ENCODE measurements at regions not wholly inside any gene's neighbourhood (a gene's known extent, or its start where the extent isn't known, plus 50 kb on each side); places are given as distances from the start of the nearest gene placed in this dataset.

- Histone ChIP-seq H3K4me1 (ENCODE audit: insufficient read depth, low read length) (no peaks in the 10 kb centered on the region), H3K9me3 (ENCODE audit: insufficient read depth, low read length, severe bottlenecking) (no peaks in the 10 kb centered on the region), H3K4me3 (ENCODE audit: low read depth in 1 of 2, low read length in 2 of 2) (no peak overlapping the region), H4K20me1 (ENCODE audit: insufficient read depth, low read length) (no peaks in the 10 kb centered on the region), H3K27ac (ENCODE audit: low read length) (no peak overlapping the region), H3K36me3 (ENCODE audit: insufficient read depth, low read length) (no peaks in the 10 kb centered on the region), H3K9ac (ENCODE audit: low read depth, low read length) (no peak overlapping the region), H3K27me3 (ENCODE audit: insufficient read depth, low read length, poor library complexity) (no peaks in the 10 kb centered on the region), H2AFZ (ENCODE audit: low read depth, low read length) (no peak overlapping the region), H3K4me2 (ENCODE audit: insufficient read depth, low read length) (no peak overlapping the region), H3K79me2 (ENCODE audit: insufficient read depth, low read length) (no peaks in the 10 kb centered on the region)
- ATAC-seq (ENCODE audit: insufficient read depth, low read depth): no peak
- DNase-seq: no peak
- TF ChIP-seq CTCF (IDR thresholded peaks at IDR 0.05; ENCODE audit: borderline replicate concordance, extremely low read depth, low read length, poor library complexity, severe bottlenecking) (no peak), EZH2 (IDR thresholded peaks at IDR 0.05; ENCODE audit: borderline replicate concordance, low read depth, low read length, severe bottlenecking) (no peak)
Measured at GRCh38 chr10:53022611-53023088, 250.1 kb upstream of the MBL2 start.

GRCh38 chr10:53013201-53013810 is 240.7 kb upstream of the MBL2 start:
- Histone ChIP-seq H3K36me3 (ENCODE audit: insufficient read depth, low read length) (no peaks in the 10 kb centered on the region), H3K79me2 (ENCODE audit: insufficient read depth, low read length) (no peaks in the 10 kb centered on the region), H3K27me3 (ENCODE audit: insufficient read depth, low read length, poor library complexity) (no peaks in the 10 kb centered on the region), H3K9me3 (ENCODE audit: insufficient read depth, low read length, severe bottlenecking) (no peaks in the 10 kb centered on the region), H3K4me3 (ENCODE audit: low read depth in 1 of 2, low read length in 2 of 2) (no peak overlapping the region), H3K4me1 (ENCODE audit: insufficient read depth, low read length) (no peaks in the 10 kb centered on the region), H3K4me2 (ENCODE audit: insufficient read depth, low read length) (no peak overlapping the region), H3K9ac (ENCODE audit: low read depth, low read length) (no peak overlapping the region), H2AFZ (ENCODE audit: low read depth, low read length) (no peak overlapping the region), H3K27ac (ENCODE audit: low read length) (no peak overlapping the region), H4K20me1 (ENCODE audit: insufficient read depth, low read length) (no peaks in the 10 kb centered on the region)
- ATAC-seq (ENCODE audit: insufficient read depth, low read depth) (no peak), DNase-seq (no peak)
- TF ChIP-seq EZH2 (IDR thresholded peaks at IDR 0.05; ENCODE audit: borderline replicate concordance, low read depth, low read length, severe bottlenecking) (no peak), CTCF (IDR thresholded peaks at IDR 0.05; ENCODE audit: borderline replicate concordance, extremely low read depth, low read length, poor library complexity, severe bottlenecking) (no peak)

GRCh38 chr10:53009961-53010907 is 237.7 kb upstream of the MBL2 start:
- TF ChIP-seq EZH2 (IDR thresholded peaks at IDR 0.05; ENCODE audit: borderline replicate concordance, low read depth, low read length, severe bottlenecking) (no peak), CTCF (IDR thresholded peaks at IDR 0.05; ENCODE audit: borderline replicate concordance, extremely low read depth, low read length, poor library complexity, severe bottlenecking) (no peak)
- H3K9me3 ChIP-seq (ENCODE audit: insufficient read depth, low read length, severe bottlenecking): no peaks in the 10 kb centered on the region
- no peak overlapping the region for H3K27ac ChIP-seq (ENCODE audit: low read length)
- H3K4me1 ChIP-seq (ENCODE audit: insufficient read depth, low read length): no peaks in the 10 kb centered on the region
- H2AFZ ChIP-seq (ENCODE audit: low read depth, low read length): no peak overlapping the region
- ATAC-seq (ENCODE audit: insufficient read depth, low read depth): no peak
- H3K36me3 ChIP-seq (ENCODE audit: insufficient read depth, low read length): no peaks in the 10 kb centered on the region
- no peak overlapping the region for H3K4me3 ChIP-seq (ENCODE audit: low read depth in 1 of 2, low read length in 2 of 2)
- H3K4me2 ChIP-seq (ENCODE audit: insufficient read depth, low read length): no peak overlapping the region
- no peak overlapping the region for H3K9ac ChIP-seq (ENCODE audit: low read depth, low read length)
- no peaks in the 10 kb centered on the region for H3K79me2 ChIP-seq (ENCODE audit: insufficient read depth, low read length)
- H4K20me1 ChIP-seq (ENCODE audit: insufficient read depth, low read length): no peaks in the 10 kb centered on the region
- H3K27me3 ChIP-seq (ENCODE audit: insufficient read depth, low read length, poor library complexity): no peaks in the 10 kb centered on the region
- DNase-seq: no peak
